Stomach (tissue), 8 donors: ENCODE measurements at regions not wholly inside any gene's neighbourhood (a gene's known extent, or its start where the extent isn't known, plus 50 kb on each side); places are given as distances from the start of the nearest gene placed in this dataset.

Experiments
- DNase-seq, 2 donors: peaks; one replicate each; pipeline versions ENCODE4 v3.0.0 to v3.0.0-alpha.2; 2013 to 2019
- H3K27ac ChIP-seq, 5 donors: fragments of 200-600 bp in 4 of 5; sonication (generic) in 4 of 5; one replicate each; pipeline ENCODE4 v1.5.1; 2013 to 2019; ENCODE audit warnings: mild to moderate bottlenecking in 1 of 5, moderate library complexity in 1 of 5
- H3K27me3 ChIP-seq, 3 donors: fragments of 200-600 bp; sonication (generic); one replicate each; pipeline ENCODE4 v1.5.1; 2017 to 2019; ENCODE audit warnings: mixed run types in 1 of 3
- H3K36me3 ChIP-seq, 4 donors: fragments of 200-600 bp; sonication (generic); 1 replicate in 3 of 4; 2 replicates in 1 of 4; pipeline ENCODE4 v1.5.1; 2016 to 2019
- H3K4me1 ChIP-seq, 4 donors: fragments of 200-600 bp; sonication (generic); one replicate each; pipeline ENCODE4 v1.5.1; 2016 to 2019
- H3K4me3 ChIP-seq, 4 donors: fragments of 200-600 bp; sonication (generic) in 3 of 4; one replicate each; pipeline ENCODE4 v1.5.1; 2016 to 2019; ENCODE audit warnings: mild to moderate bottlenecking in 1 of 4
- H3K9me3 ChIP-seq, 4 donors: fragments of 200-600 bp; sonication (generic); one replicate each; pipeline ENCODE4 v1.5.1; 2016 to 2019
- CTCF ChIP-seq, 7 experiments: fragments of 450-650 bp in 4 of 7; fragments of 200-600 bp in 3 of 7; sonication (generic) in 3 of 7; IDR thresholded peaks; one replicate each; pipeline ENCODE4 v1.5.1; 2016 to 2019; ENCODE audit warnings: antibody characterized with exemption in 7 of 7, control low read depth in 2 of 7, mild to moderate bottlenecking in 1 of 7
- EP300 ChIP-seq: sonication (generic); formaldehyde crosslinking; IDR thresholded peaks from one replicate; pipeline ENCODE4 v1.6.1; 2017; ENCODE audit warnings: antibody characterized with exemption
- POLR2A ChIP-seq, 4 donors: fragments of 450-650 bp; IDR thresholded peaks; one replicate each; pipeline ENCODE4 v1.6.1; 2016; ENCODE audit warnings: antibody characterized with exemption in 4 of 4, control low read depth in 2 of 4, mild to moderate bottlenecking in 1 of 4, moderate library complexity in 1 of 4
- POLR2AphosphoS5 ChIP-seq, 3 donors: sonication (generic); formaldehyde crosslinking; IDR thresholded peaks; one replicate each; pipeline ENCODE4 v1.6.1; 2016; ENCODE audit warnings: antibody characterized with exemption in 3 of 3
- WGBS, 5 donors: extraction: QIAGEN DNeasy Blood & Tissue Kit in 3 of 5; methylation state at CpG; one replicate each; pipeline versions ENCODE4 v1.1.5 to v1.1.7; 2013 to 2018; 5-methylcytosine and 5-hydroxymethylcytosine counted together
- intact Hi-C: fragments of 100-400 bp; cut with DNase I; formaldehyde crosslinking; loops from one replicate; pipeline ENCODE4 v1.15.1; 2023; ENCODE audit warnings: low total_unique reads
- donor health status: healthy with polysubstance abuse.
- donor health status: Bipolar disorder and iron deficiency.
- donor health status: healthy.

- H3K27me3 ChIP-seq, result no peaks in the 10 kb centered on the region
- H3K36me3 ChIP-seq, result no peaks in the 10 kb centered on the region
- H3K4me1 ChIP-seq, result no peaks in the 10 kb centered on the region
- H3K4me3 ChIP-seq, result no peak overlapping the region
- DNase-seq, result no peak
- 72 to 77% (median 73%) methylated on average over 1 of the region's 1 CpG for WGBS, 5 donors
- H3K27ac ChIP-seq, result no peak overlapping the region
- TF ChIP-seq POLR2AphosphoS5 (IDR thresholded peaks at IDR 0.05) (no peak), POLR2A (IDR thresholded peaks at IDR 0.05) (no peak), EP300 (no peak)
- intact Hi-C loops, result no loop called here
- H3K9me3 ChIP-seq, result peaks cover 0 to 4% (median 3%) of the 10 kb centered on the region in 4 donors
Observed at GRCh38 chr3:27010834-27011233, 358.3 kb downstream of the NEK10 start.

DNA sequence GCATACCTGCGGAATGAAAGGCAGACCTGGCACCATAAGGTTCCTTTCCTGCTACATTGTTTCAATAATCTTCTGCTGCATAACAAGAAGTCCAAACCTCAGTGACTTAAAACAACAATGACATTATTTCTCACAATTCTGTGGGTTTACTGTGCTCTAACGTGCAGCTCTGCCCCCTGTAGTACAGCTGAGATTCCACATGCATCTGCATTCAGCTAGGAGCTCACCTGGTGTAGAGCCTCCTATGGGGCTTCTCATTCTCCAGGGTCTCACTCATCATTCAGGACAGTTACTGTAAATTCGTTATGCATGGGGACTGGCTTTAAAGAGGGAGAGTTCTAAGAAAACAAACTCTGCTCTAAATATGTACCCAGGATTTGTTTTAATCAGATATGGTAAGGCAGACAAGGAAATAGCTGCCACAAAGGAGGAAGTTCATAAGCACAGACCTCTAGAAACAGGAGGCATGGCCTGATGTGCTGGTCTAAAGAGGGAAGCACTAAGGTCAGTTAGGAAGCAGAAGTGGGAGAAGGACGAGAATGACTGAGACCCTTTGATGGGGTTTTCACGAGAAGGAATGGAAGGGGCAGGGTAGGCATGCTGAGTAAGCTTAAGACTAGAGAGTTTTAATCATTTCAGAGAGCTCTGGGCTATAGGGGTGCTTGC, 347.0 kb downstream of the NEK10 start:
- Histone ChIP-seq H3K4me3 (no peak overlapping the region), H3K9me3 (no peaks in the 10 kb centered on the region), H3K27ac (no peak overlapping the region), H3K36me3 (no peaks in the 10 kb centered on the region), H3K27me3 (no peaks in the 10 kb centered on the region), H3K4me1 (no peaks in the 10 kb centered on the region)
- TF ChIP-seq CTCF (IDR thresholded peaks at IDR 0.05) (no peak), EP300 (no peak), POLR2A (IDR thresholded peaks at IDR 0.05) (no peak), POLR2AphosphoS5 (IDR thresholded peaks at IDR 0.05) (no peak)
- WGBS, 5 donors, result 55 to 70% (median 63%) methylated on average over 5 of the region's 5 CpGs
- DNase-seq, result peak in 1 of 2 donors; percentile 7
- intact Hi-C loops, result no loop called here

DNA sequence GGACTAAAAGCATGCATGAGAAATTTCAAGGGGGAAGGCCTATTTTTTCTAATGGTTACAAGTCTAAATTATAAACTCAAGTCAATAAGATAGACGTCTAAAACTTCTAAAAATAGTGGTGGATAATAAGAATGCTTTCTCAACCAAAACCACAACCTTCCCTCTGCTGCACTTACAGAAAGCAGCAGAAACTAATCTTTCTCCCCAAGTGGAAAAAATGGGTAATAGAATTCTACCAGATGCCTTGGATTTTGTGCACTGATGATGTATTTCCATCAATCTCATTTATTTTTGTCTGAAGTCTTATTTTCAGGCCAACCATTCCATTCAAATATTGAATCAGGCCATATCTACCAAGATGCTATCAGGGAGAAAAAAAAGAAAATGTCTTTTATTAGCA, 344.7 kb downstream of the NEK10 start:
- WGBS, 5 donors, result 29 to 54% (median 44%) methylated on average over 1 of the region's 1 CpG
- Histone ChIP-seq H3K36me3 (no peaks in the 10 kb centered on the region), H3K27ac (no peak overlapping the region), H3K4me1 (no peaks in the 10 kb centered on the region), H3K27me3 (no peaks in the 10 kb centered on the region), H3K9me3 (no peaks in the 10 kb centered on the region), H3K4me3 (no peak overlapping the region)
- intact Hi-C loops, result no loop called here
- no peak for DNase-seq
- TF ChIP-seq EP300 (no peak), POLR2A (IDR thresholded peaks at IDR 0.05) (no peak), CTCF (IDR thresholded peaks at IDR 0.05) (no peak), POLR2AphosphoS5 (IDR thresholded peaks at IDR 0.05) (no peak)

DNA sequence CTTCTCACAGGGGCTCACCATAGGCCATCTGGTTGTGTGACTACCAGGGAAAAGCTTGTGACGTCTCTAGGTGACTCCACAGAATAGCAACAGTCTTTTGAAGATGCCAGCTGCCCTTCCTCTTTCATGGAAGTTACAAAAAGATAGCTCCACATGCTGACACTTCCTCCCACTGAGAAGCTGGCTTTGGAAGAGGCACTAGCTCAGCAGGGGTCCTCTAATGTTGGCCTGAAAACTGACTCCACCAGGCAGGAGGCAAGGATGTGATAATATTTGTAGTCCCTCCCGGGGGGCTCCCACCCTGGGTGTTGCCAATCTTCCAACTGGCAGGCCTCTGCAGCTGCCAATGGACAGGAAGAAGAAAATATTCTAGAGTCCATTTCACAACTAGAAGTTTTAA, 343.5 kb downstream of the NEK10 start:
- Histone ChIP-seq H3K9me3 (no peaks in the 10 kb centered on the region), H3K27ac (no peak overlapping the region), H3K4me1 (peaks cover 0 to 6% (median 0%) of the 10 kb centered on the region in 4 donors), H3K4me3 (no peak overlapping the region), H3K27me3 (no peaks in the 10 kb centered on the region), H3K36me3 (no peaks in the 10 kb centered on the region)
- intact Hi-C loops, result no loop called here
- TF ChIP-seq POLR2A (IDR thresholded peaks at IDR 0.05) (no peak), CTCF (IDR thresholded peaks at IDR 0.05) (no peak), EP300 (no peak), POLR2AphosphoS5 (IDR thresholded peaks at IDR 0.05) (no peak)
- 36 to 59% (median 49%) methylated on average over 2 of the region's 2 CpGs for WGBS, 5 donors
- DNase-seq, result no peak

- no peak overlapping the region for H3K4me3 ChIP-seq
- intact Hi-C loops, result no loop called here
- peak overlapping the region in 1 of 5 donors; percentile 3 for H3K27ac ChIP-seq
- DNase-seq, result no peak
- no peaks in the 10 kb centered on the region for H3K36me3 ChIP-seq
- H3K4me1 ChIP-seq, result peaks cover 0 to 6% (median 0%) of the 10 kb centered on the region in 4 donors
- no peaks in the 10 kb centered on the region for H3K27me3 ChIP-seq
- WGBS, 5 donors, result 41 to 69% (median 62%) methylated on average over 4 of the region's 4 CpGs
- no peak for TF ChIP-seq POLR2AphosphoS5 (IDR thresholded peaks at IDR 0.05)
- TF ChIP-seq CTCF (IDR thresholded peaks at IDR 0.05), result no peak
- no peak for TF ChIP-seq EP300
- no peak for TF ChIP-seq POLR2A (IDR thresholded peaks at IDR 0.05)
- H3K9me3 ChIP-seq, result no peaks in the 10 kb centered on the region
Observed at GRCh38 chr3:27031476-27031875, 337.7 kb downstream of the NEK10 start.
